Stimulated activated naive B cell treated with anti-CD40 and anti-IgM and Interleukin-4, amounts not matched to agents 10 μg/mL and 1 μg/mL and 100 μg/mL, for 72 hours (primary cell): ENCODE measurements at regions not wholly inside any gene's neighbourhood (a gene's known extent, or its start where the extent isn't known, plus 50 kb on each side); places are given as distances from the start of the nearest gene placed in this dataset.

ENCODE experiments used
- ATAC-seq, 2 donors: fragments of 150-1000 bp; cut with Tn5 transposase; replicated peaks; 2 replicates each; pipeline ENCODE4 v1.10.0; 2021; ENCODE audit warnings: moderate library complexity in 1 of 2
- DNase-seq: peaks from one replicate; pipeline ENCODE4 v3.0.0; 2021
- H3K27ac Mint-ChIP-seq: one replicate; pipeline ENCODE4 v1.8.0; 2022; ENCODE audit warnings: mild to moderate bottlenecking, mixed read lengths
- H3K27me3 Mint-ChIP-seq, 2 donors: one replicate each; pipeline ENCODE4 v1.8.0; 2022; ENCODE audit warnings: mixed read lengths in 2 of 2
- H3K36me3 Mint-ChIP-seq, 2 donors: one replicate each; pipeline ENCODE4 v1.8.0; 2022; ENCODE audit warnings: mixed read lengths in 2 of 2, mild to moderate bottlenecking in 1 of 2
- H3K4me1 Mint-ChIP-seq, 2 donors: one replicate each; pipeline ENCODE4 v1.8.0; 2022; ENCODE audit warnings: mixed read lengths in 2 of 2, mild to moderate bottlenecking in 1 of 2
- H3K4me3 Mint-ChIP-seq, 2 donors: one replicate each; pipeline ENCODE4 v1.8.0; 2022; ENCODE audit warnings: mild to moderate bottlenecking in 2 of 2, mixed read lengths in 2 of 2, moderate library complexity in 1 of 2
- H3K9me3 Mint-ChIP-seq, 2 donors: one replicate each; pipeline ENCODE4 v1.8.0; 2022; ENCODE audit warnings: mixed read lengths in 2 of 2, mild to moderate bottlenecking in 1 of 2

GRCh38 chr10:25797888-25798429 is 136.1 kb upstream of the MYO3A start:
- Mint-ChIP-seq H3K27me3 (peaks cover 10 to 20% of the 10 kb centered on the region in 2 donors), H3K36me3 (no peaks in the 10 kb centered on the region), H3K4me3 (no peak overlapping the region), H3K27ac (no peak overlapping the region), H3K4me1 (no peaks in the 10 kb centered on the region), H3K9me3 (peaks cover 0 to 5% of the 10 kb centered on the region in 2 donors)
- no peak for DNase-seq
- no peak for ATAC-seq

GRCh38 chr10:25804505-25804904 is 129.5 kb upstream of the MYO3A start:
- ATAC-seq (no peak), DNase-seq (no peak)
- Mint-ChIP-seq H3K4me3 (no peak overlapping the region), H3K27ac (no peak overlapping the region), H3K36me3 (no peaks in the 10 kb centered on the region), H3K9me3 (peaks cover 0 to 3% of the 10 kb centered on the region in 2 donors), H3K4me1 (no peaks in the 10 kb centered on the region), H3K27me3 (peaks cover 3 to 17% of the 10 kb centered on the region in 2 donors)

- no peak overlapping the region for H3K27ac Mint-ChIP-seq
- peaks cover 0 to 3% of the 10 kb centered on the region in 2 donors for H3K9me3 Mint-ChIP-seq
- peaks cover 3 to 15% of the 10 kb centered on the region in 2 donors for H3K27me3 Mint-ChIP-seq
- no peak for DNase-seq
- no peak overlapping the region for H3K4me3 Mint-ChIP-seq
- ATAC-seq, result no peak
- H3K4me1 Mint-ChIP-seq, result no peaks in the 10 kb centered on the region
- no peaks in the 10 kb centered on the region for H3K36me3 Mint-ChIP-seq
These were observed 128.0 kb upstream of the MYO3A start for GRCh38 chr10:25805986-25806385.

- Mint-ChIP-seq H3K27ac (no peak overlapping the region), H3K36me3 (no peaks in the 10 kb centered on the region)
- ATAC-seq, result no peak
These were observed 125.7 kb upstream of the MYO3A start for GRCh38 chr10:25808372-25808771.

GRCh38 chr10:25811052-25811685 is 122.9 kb upstream of the MYO3A start:
- ATAC-seq, result no peak
- Mint-ChIP-seq H3K27me3 (peaks cover 4 to 8% of the 10 kb centered on the region in 2 donors), H3K36me3 (no peaks in the 10 kb centered on the region), H3K4me3 (no peak overlapping the region), H3K27ac (no peak overlapping the region), H3K4me1 (no peaks in the 10 kb centered on the region), H3K9me3 (peaks cover 0 to 1% of the 10 kb centered on the region in 2 donors)
- no peak for DNase-seq

More at GRCh38 chr10:25808372-25808771, 125.7 kb upstream of the MYO3A start:
- Mint-ChIP-seq H3K4me3 (no peak overlapping the region), H3K27me3 (peaks cover 3 to 6% of the 10 kb centered on the region in 2 donors), H3K4me1 (no peaks in the 10 kb centered on the region), H3K9me3 (peaks cover 0 to 1% of the 10 kb centered on the region in 2 donors)
- DNase-seq, result no peak

- no peaks in the 10 kb centered on the region for H3K9me3 Mint-ChIP-seq
- no peaks in the 10 kb centered on the region for H3K4me1 Mint-ChIP-seq
These were observed 120.5 kb upstream of the MYO3A start for GRCh38 chr10:25813511-25813910.

GRCh38 chr10:25815236-25815635 is 118.8 kb upstream of the MYO3A start:
- ATAC-seq, result no peak
- no peak for DNase-seq
- Mint-ChIP-seq H3K4me3 (no peak overlapping the region), H3K9me3 (no peaks in the 10 kb centered on the region), H3K36me3 (no peaks in the 10 kb centered on the region), H3K27ac (no peak overlapping the region), H3K27me3 (peaks cover 0 to 13% of the 10 kb centered on the region in 2 donors), H3K4me1 (no peaks in the 10 kb centered on the region)

More at GRCh38 chr10:25813511-25813910, 120.5 kb upstream of the MYO3A start:
- no peak overlapping the region for H3K27ac Mint-ChIP-seq
- H3K27me3 Mint-ChIP-seq, result peaks cover 0 to 5% of the 10 kb centered on the region in 2 donors
- DNase-seq, result no peak
- no peak for ATAC-seq
- H3K36me3 Mint-ChIP-seq, result no peaks in the 10 kb centered on the region
- no peak overlapping the region for H3K4me3 Mint-ChIP-seq

- Mint-ChIP-seq H3K9me3 (peaks cover 0 to 5% of the 10 kb centered on the region in 2 donors), H3K27ac (no peak overlapping the region)
These were observed 117.8 kb upstream of the MYO3A start for GRCh38 chr10:25815999-25816768.

GRCh38 chr10:25817200-25817599 is 116.8 kb upstream of the MYO3A start:
- DNase-seq (no peak), ATAC-seq (no peak)
- Mint-ChIP-seq H3K27ac (no peak overlapping the region), H3K4me3 (no peak overlapping the region), H3K36me3 (peaks cover 0 to 3% of the 10 kb centered on the region in 2 donors), H3K9me3 (peaks cover 0 to 7% of the 10 kb centered on the region in 2 donors), H3K27me3 (peaks cover 0 to 13% of the 10 kb centered on the region in 2 donors), H3K4me1 (peaks cover 7 to 10% of the 10 kb centered on the region in 2 donors)

More at GRCh38 chr10:25815999-25816768, 117.8 kb upstream of the MYO3A start:
- Mint-ChIP-seq H3K4me3 (no peak overlapping the region), H3K4me1 (peaks cover 6 to 8% of the 10 kb centered on the region in 2 donors), H3K36me3 (peaks cover 0 to 3% of the 10 kb centered on the region in 2 donors), H3K27me3 (peaks cover 0 to 13% of the 10 kb centered on the region in 2 donors)
- DNase-seq (no peak), ATAC-seq (no peak)

- DNase-seq (no peak), ATAC-seq (no peak)
- Mint-ChIP-seq H3K4me3 (no peak overlapping the region), H3K9me3 (peaks cover 0 to 8% of the 10 kb centered on the region in 2 donors), H3K27me3 (peaks cover 0 to 13% of the 10 kb centered on the region in 2 donors), H3K36me3 (peaks cover 0 to 3% of the 10 kb centered on the region in 2 donors), H3K27ac (no peak overlapping the region), H3K4me1 (peaks cover 7 to 10% of the 10 kb centered on the region in 2 donors)
These were observed 115.3 kb upstream of the MYO3A start for GRCh38 chr10:25818751-25819150.

- peaks cover 0 to 8% of the 10 kb centered on the region in 2 donors for H3K27me3 Mint-ChIP-seq
- peaks cover 0 to 3% of the 10 kb centered on the region in 2 donors for H3K36me3 Mint-ChIP-seq
- H3K27ac Mint-ChIP-seq, result no peak overlapping the region
- DNase-seq (no peak), ATAC-seq (no peak)
- peaks cover 0 to 8% of the 10 kb centered on the region in 2 donors for H3K9me3 Mint-ChIP-seq
- peaks cover 7 to 10% of the 10 kb centered on the region in 2 donors for H3K4me1 Mint-ChIP-seq
- peak overlapping the region; percentile 37 to 50 for H3K4me3 Mint-ChIP-seq
These were observed 113.6 kb upstream of the MYO3A start for GRCh38 chr10:25820472-25820871.

GRCh38 chr10:25820874-25821273 is 113.2 kb upstream of the MYO3A start:
- H3K27ac Mint-ChIP-seq, result peak overlapping the region; percentile 90

GRCh38 chr10:25824050-25824449 is 110.0 kb upstream of the MYO3A start:
- Mint-ChIP-seq H3K27me3 (peaks cover 7 to 11% of the 10 kb centered on the region in 2 donors), H3K36me3 (peaks cover 0 to 3% of the 10 kb centered on the region in 2 donors), H3K4me1 (peaks cover 7 to 10% of the 10 kb centered on the region in 2 donors), H3K4me3 (no peak overlapping the region), H3K9me3 (peaks cover 0 to 8% of the 10 kb centered on the region in 2 donors), H3K27ac (no peak overlapping the region)
- DNase-seq (no peak), ATAC-seq (no peak)

More at GRCh38 chr10:25820874-25821273, 113.2 kb upstream of the MYO3A start:
- peaks cover 0 to 8% of the 10 kb centered on the region in 2 donors for H3K9me3 Mint-ChIP-seq
- DNase-seq, result no peak
- peaks cover 0 to 8% of the 10 kb centered on the region in 2 donors for H3K27me3 Mint-ChIP-seq
- H3K4me3 Mint-ChIP-seq, result peak overlapping the region; percentile 37 to 50
- ATAC-seq, result peak; percentile 57 to 62
- peaks cover 7 to 10% of the 10 kb centered on the region in 2 donors for H3K4me1 Mint-ChIP-seq
- peaks cover 0 to 3% of the 10 kb centered on the region in 2 donors for H3K36me3 Mint-ChIP-seq

- no peak overlapping the region for H3K4me3 Mint-ChIP-seq
- DNase-seq, result no peak
- no peaks in the 10 kb centered on the region for H3K4me1 Mint-ChIP-seq
- no peak overlapping the region for H3K27ac Mint-ChIP-seq
- no peak for ATAC-seq
- peaks cover 11 to 24% of the 10 kb centered on the region in 2 donors for H3K27me3 Mint-ChIP-seq
- no peaks in the 10 kb centered on the region for H3K36me3 Mint-ChIP-seq
- H3K9me3 Mint-ChIP-seq, result peaks cover 0 to 1% of the 10 kb centered on the region in 2 donors
These were observed 105.6 kb upstream of the MYO3A start for GRCh38 chr10:25828475-25828874.
